ENCODE measurements at regions not wholly inside any gene's neighbourhood (a gene's known extent, or its start where the extent isn't known, plus 50 kb on each side); places are given as distances from the start of the nearest gene placed in this dataset.

GRCh38 chr4:34269613-34270012 is 1974.7 kb downstream of the ARAP2 start:
- TF ChIP-seq, protein P1, sequence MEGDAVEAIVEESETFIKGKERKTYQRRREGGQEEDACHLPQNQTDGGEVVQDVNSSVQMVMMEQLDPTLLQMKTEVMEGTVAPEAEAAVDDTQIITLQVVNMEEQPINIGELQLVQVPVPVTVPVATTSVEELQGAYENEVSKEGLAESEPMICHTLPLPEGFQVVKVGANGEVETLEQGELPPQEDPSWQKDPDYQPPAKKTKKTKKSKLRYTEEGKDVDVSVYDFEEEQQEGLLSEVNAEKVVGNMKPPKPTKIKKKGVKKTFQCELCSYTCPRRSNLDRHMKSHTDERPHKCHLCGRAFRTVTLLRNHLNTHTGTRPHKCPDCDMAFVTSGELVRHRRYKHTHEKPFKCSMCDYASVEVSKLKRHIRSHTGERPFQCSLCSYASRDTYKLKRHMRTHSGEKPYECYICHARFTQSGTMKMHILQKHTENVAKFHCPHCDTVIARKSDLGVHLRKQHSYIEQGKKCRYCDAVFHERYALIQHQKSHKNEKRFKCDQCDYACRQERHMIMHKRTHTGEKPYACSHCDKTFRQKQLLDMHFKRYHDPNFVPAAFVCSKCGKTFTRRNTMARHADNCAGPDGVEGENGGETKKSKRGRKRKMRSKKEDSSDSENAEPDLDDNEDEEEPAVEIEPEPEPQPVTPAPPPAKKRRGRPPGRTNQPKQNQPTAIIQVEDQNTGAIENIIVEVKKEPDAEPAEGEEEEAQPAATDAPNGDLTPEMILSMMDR (IDR thresholded peaks at IDR 0.05) = no peak
- TF ChIP-seq POLR2A (IDR thresholded peaks at IDR 0.05; ENCODE audit: low read depth) (no peak), EP300 (IDR thresholded peaks at IDR 0.05) (no peak), POLR2AphosphoS5 (IDR thresholded peaks at IDR 0.05) (no peak)
